SK-N-MC (cell line): ENCODE measurements at regions not wholly inside any gene's neighbourhood (a gene's known extent, or its start where the extent isn't known, plus 50 kb on each side); places are given as distances from the start of the nearest gene placed in this dataset.

Experiments
- EZH2 ChIP-seq: fragments of 200-600 bp; sonication (generic); IDR thresholded peaks from one replicate; pipeline ENCODE4 v1.6.1; 2017; ENCODE audit warnings: antibody characterized with exemption
- FOXP2 ChIP-seq: optimal IDR thresholded peaks from 2 replicates; pipeline ENCODE3; 2011; ENCODE audit warnings: mild to moderate bottlenecking, moderate library complexity; ENCODE audit not compliant: insufficient read depth; ENCODE audit errors: extremely low read length, control extremely low read depth
- POLR2AphosphoS5 ChIP-seq: IDR thresholded peaks from 2 replicates; pipeline ENCODE4 v1.6.1; 2012; ENCODE audit warnings: mild to moderate bottlenecking, low read depth, low read length, borderline replicate concordance

- TF ChIP-seq POLR2AphosphoS5 (no peak), EZH2 (no peak), FOXP2 (no peak)
Observed at GRCh38 chr4:18454349-18454748, 432.8 kb upstream of the LCORL start.
